ENCODE measurements at regions not wholly inside any gene's neighbourhood (a gene's known extent, or its start where the extent isn't known, plus 50 kb on each side); places are given as distances from the start of the nearest gene placed in this dataset.

- no peak overlapping the region for H3K27ac ChIP-seq
- no peak for TF ChIP-seq CTCF (conservative IDR thresholded peaks at IDR 0.05)
Observed at GRCh38 chr14:23861666-23862065, 91.9 kb upstream of the DHRS4 start.

- TF ChIP-seq CTCF (conservative IDR thresholded peaks at IDR 0.05), result no peak
- H3K27ac ChIP-seq, result no peak overlapping the region
Observed at GRCh38 chr14:23862513-23862912, 91.1 kb upstream of the DHRS4 start.

- TF ChIP-seq CTCF (conservative IDR thresholded peaks at IDR 0.05), result no peak
- H3K27ac ChIP-seq, result no peak overlapping the region
Observed at GRCh38 chr14:23863836-23864235, 89.7 kb upstream of the DHRS4 start.

GRCh38 chr14:23864259-23864658, 89.3 kb upstream of the DHRS4 start:
- no peak overlapping the region for H3K27ac ChIP-seq
- TF ChIP-seq CTCF (conservative IDR thresholded peaks at IDR 0.05), result no peak

GRCh38 chr14:23864861-23865260, 88.7 kb upstream of the DHRS4 start:
- H3K27ac ChIP-seq, result no peak overlapping the region
- no peak for TF ChIP-seq CTCF (conservative IDR thresholded peaks at IDR 0.05)

GRCh38 chr14:23865502-23865901, 88.1 kb upstream of the DHRS4 start:
- H3K27ac ChIP-seq, result no peak overlapping the region
- TF ChIP-seq CTCF (conservative IDR thresholded peaks at IDR 0.05), result no peak

GRCh38 chr14:23866269-23866668, 87.3 kb upstream of the DHRS4 start:
- no peak for TF ChIP-seq CTCF (conservative IDR thresholded peaks at IDR 0.05)

More at GRCh38 chr14:23866269-23866668, 87.3 kb upstream of the DHRS4 start:
- no peak overlapping the region for H3K27ac ChIP-seq

Data from VCaP (cell line).